H9 (cell line): ENCODE measurements at regions not wholly inside any gene's neighbourhood (a gene's known extent, or its start where the extent isn't known, plus 50 kb on each side); places are given as distances from the start of the nearest gene placed in this dataset.

ENCODE experiments used
- DNase-seq: peaks from one replicate; pipeline ENCODE4 v3.0.0-alpha.2; 2017
- H2AFZ ChIP-seq: one replicate; pipeline ENCODE4 v1.6.1; 2013; ENCODE audit warnings: mild to moderate bottlenecking, low read length, control low read depth, moderate library complexity
- H2AK5ac ChIP-seq: 2 replicates; pipeline ENCODE4 v1.6.1; 2013; ENCODE audit warnings: low read length, control low read depth, mixed read lengths; ENCODE audit not compliant: insufficient read length
- H2BK120ac ChIP-seq: one replicate; pipeline ENCODE4 v1.6.1; 2013; ENCODE audit warnings: low read depth, mild to moderate bottlenecking, low read length, control low read depth, inconsistent platforms; ENCODE audit not compliant: poor library complexity, severe bottlenecking
- H2BK12ac ChIP-seq: 2 replicates; pipeline ENCODE4 v1.6.1; 2013; ENCODE audit warnings: low read length, control low read depth, mixed read lengths, low read depth; ENCODE audit not compliant: insufficient read length
- H2BK15ac ChIP-seq: 2 replicates; pipeline ENCODE4 v1.6.1; 2013; ENCODE audit warnings: low read depth, low read length, control low read depth
- H2BK20ac ChIP-seq: one replicate; pipeline ENCODE4 v1.6.1; 2013; ENCODE audit warnings: low read depth, mild to moderate bottlenecking, low read length, control low read depth, inconsistent platforms; ENCODE audit not compliant: poor library complexity, severe bottlenecking
- H2BK5ac ChIP-seq: 2 replicates; pipeline ENCODE4 v1.6.1; 2013; ENCODE audit warnings: low read length, control low read depth, mixed read lengths; ENCODE audit not compliant: insufficient read length
- H3K14ac ChIP-seq: 2 replicates; pipeline ENCODE4 v1.6.1; 2013; ENCODE audit warnings: low read length, control low read depth; ENCODE audit not compliant: insufficient read depth
- H3K18ac ChIP-seq: 2 replicates; pipeline ENCODE4 v1.6.1; 2013; ENCODE audit warnings: low read depth, mild to moderate bottlenecking, mixed read lengths, low read length, control low read depth; ENCODE audit not compliant: insufficient read length
- H3K23ac ChIP-seq: 2 replicates; pipeline ENCODE4 v1.6.1; 2013; ENCODE audit warnings: low read length, control low read depth, mixed read lengths, low read depth; ENCODE audit not compliant: insufficient read length
- H3K23me2 ChIP-seq: 2 replicates; pipeline ENCODE4 v1.6.1; 2013; ENCODE audit warnings: low read depth, mild to moderate bottlenecking, mixed read lengths, low read length, control low read depth; ENCODE audit not compliant: insufficient read length, poor library complexity, severe bottlenecking
- H3K27ac ChIP-seq: 2 replicates; pipeline ENCODE4 v1.5.1; 2013; ENCODE audit warnings: low read length, control low read depth, mixed read lengths, low read depth; ENCODE audit not compliant: insufficient read length
- H3K27me3 ChIP-seq: 2 replicates; pipeline ENCODE4 v1.6.1; 2013; ENCODE audit warnings: low read length, control low read depth, inconsistent platforms; ENCODE audit not compliant: insufficient read depth
- H3K4ac ChIP-seq: 2 replicates; pipeline ENCODE4 v1.6.1; 2013; ENCODE audit warnings: low read depth, mild to moderate bottlenecking, control low read depth, inconsistent platforms, low read length, moderate library complexity
- H3K4me1 ChIP-seq: 2 replicates; pipeline ENCODE4 v1.6.1; 2013; ENCODE audit warnings: low read length, control low read depth, inconsistent platforms; ENCODE audit not compliant: insufficient read depth
- H3K4me2 ChIP-seq: 2 replicates; pipeline ENCODE4 v1.6.1; 2013; ENCODE audit warnings: low read length, control low read depth, mixed read lengths; ENCODE audit not compliant: insufficient read length, insufficient read depth
- H3K56ac ChIP-seq: 2 replicates; pipeline ENCODE4 v1.6.1; 2013; ENCODE audit warnings: low read depth, mild to moderate bottlenecking, mixed read lengths, low read length, control low read depth; ENCODE audit not compliant: insufficient read length
- H3K79me1 ChIP-seq: 2 replicates; pipeline ENCODE4 v1.6.1; 2013; ENCODE audit warnings: low read depth, mild to moderate bottlenecking, moderate library complexity, low read length, control low read depth, inconsistent platforms; ENCODE audit not compliant: insufficient read depth, poor library complexity, severe bottlenecking
- H3K79me2 ChIP-seq: 2 replicates; pipeline ENCODE4 v1.6.1; 2013; ENCODE audit warnings: low read length, control low read depth, inconsistent platforms; ENCODE audit not compliant: insufficient read depth
- H3K9ac ChIP-seq: 2 replicates; pipeline ENCODE4 v1.6.1; 2013; ENCODE audit warnings: low read length, control low read depth, mixed read lengths; ENCODE audit not compliant: insufficient read length; ENCODE audit errors: extremely low read depth
- H3K9me3 ChIP-seq: one replicate; pipeline ENCODE4 v1.6.1; 2013; ENCODE audit warnings: low read depth, low read length, inconsistent platforms; ENCODE audit not compliant: control insufficient read depth
- H3T11ph ChIP-seq: one replicate; pipeline ENCODE4 v1.6.1; 2013; ENCODE audit warnings: mild to moderate bottlenecking, low read length, control low read depth, inconsistent platforms
- H4K20me1 ChIP-seq: one replicate; pipeline ENCODE4 v1.6.1; 2013; ENCODE audit not compliant: control insufficient read depth, insufficient read length, insufficient read depth
- H4K5ac ChIP-seq: 2 replicates; pipeline ENCODE4 v1.6.1; 2013; ENCODE audit warnings: low read depth, mild to moderate bottlenecking, mixed read lengths, low read length, control low read depth; ENCODE audit not compliant: insufficient read length
- H4K8ac ChIP-seq: replicated peaks from 2 replicates; pipeline ENCODE4 v1.6.1; 2013; ENCODE audit warnings: low read length, control low read depth, mixed read lengths, low read depth; ENCODE audit not compliant: insufficient read length
- H4K91ac ChIP-seq: 2 replicates; pipeline ENCODE4 v1.6.1; 2013; ENCODE audit warnings: low read depth, mild to moderate bottlenecking, moderate library complexity, mixed read lengths, low read length, control low read depth; ENCODE audit not compliant: insufficient read length
- H3K27ac Mint-ChIP-seq, 3 experiments: 2 replicates in 2 of 3; 3 replicates in 1 of 3; pipeline ENCODE4 v1.8.0; 2020 to 2021; ENCODE audit warnings: mixed read lengths in 3 of 3, mild to moderate bottlenecking in 1 of 3, moderate library complexity in 1 of 3
- H3K27me3 Mint-ChIP-seq: 2 replicates; pipeline ENCODE4 v1.8.0; 2021; ENCODE audit warnings: low read depth, mild to moderate bottlenecking, moderate library complexity, mixed read lengths
- H3K36me3 Mint-ChIP-seq, 3 experiments: 2 replicates in 2 of 3; 3 replicates in 1 of 3; pipeline ENCODE4 v1.8.0; 2020 to 2021; ENCODE audit warnings: low read depth in 3 of 3, mixed read lengths in 3 of 3; ENCODE audit not compliant: insufficient read depth in 1 of 3
- H3K4me1 Mint-ChIP-seq, 2 experiments: 2 replicates each; pipeline ENCODE4 v1.8.0; 2020; ENCODE audit warnings: mixed read lengths in 2 of 2
- H3K4me3 Mint-ChIP-seq, 2 experiments: 2 replicates in 1 of 2; 3 replicates in 1 of 2; pipeline ENCODE4 v1.8.0; 2020 to 2021; ENCODE audit warnings: mild to moderate bottlenecking in 2 of 2, mixed read lengths in 2 of 2, moderate library complexity in 1 of 2
- H3K9me3 Mint-ChIP-seq, 2 experiments: 2 replicates in 1 of 2; 3 replicates in 1 of 2; pipeline ENCODE4 v1.8.0; 2020; ENCODE audit warnings: mild to moderate bottlenecking in 2 of 2, mixed read lengths in 2 of 2, moderate library complexity in 1 of 2
- WGBS: extraction: QIAGEN DNeasy Blood & Tissue Kit; methylation state at CpG from one replicate; pipeline ENCODE4 v1.1.7; 2013; ENCODE audit warnings: missing lambda C conversion rate, low lambda C conversion rate, mixed read lengths; ENCODE audit not compliant: insufficient read length; ENCODE audit errors: extremely low coverage; 5-methylcytosine and 5-hydroxymethylcytosine counted together
- TF ChIP-seq, protein P1 (sequence below): fragments of 200-600 bp; sonication (generic); conservative IDR thresholded peaks from 3 replicates; pipeline ENCODE4 v1.8.0; 2021; ENCODE audit warnings: antibody characterized with exemption, mild to moderate bottlenecking

DNA sequence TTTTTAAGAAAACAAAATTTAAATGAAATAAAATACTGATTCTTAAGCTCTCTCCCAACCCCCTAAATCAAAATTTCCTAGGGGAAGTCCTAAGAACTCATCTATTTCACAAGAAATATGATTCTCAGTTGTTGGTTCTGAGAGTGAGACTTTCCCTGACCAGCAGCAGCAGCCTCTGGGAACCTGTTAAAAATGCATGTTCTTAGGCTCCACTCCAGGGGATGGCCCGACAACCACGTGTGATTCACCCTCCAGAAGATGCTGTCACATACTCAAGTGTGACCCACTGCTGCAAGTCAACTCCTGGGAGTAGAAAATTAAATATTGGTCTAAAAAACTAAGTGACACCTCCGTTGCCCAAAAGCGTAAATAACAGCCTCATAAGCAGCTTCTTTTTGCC lies 343.2 kb upstream of the NR2F2 start:
- no peak for DNase-seq
- Mint-ChIP-seq H3K27me3 (peaks cover 4% of the 10 kb centered on the region), H3K27ac (0 out of 7 replicates have a peak overlapping the region, but pooled peaks of 1 of the 3 experiments have one; percentile 42), H3K9me3 (no peaks in the 10 kb centered on the region), H3K36me3 (no peaks in the 10 kb centered on the region), H3K4me1 (peaks cover 13 to 16% of the 10 kb centered on the region in 2 experiments), H3K4me3 (no peak overlapping the region)
- no peak overlapping the region for H2BK12ac ChIP-seq
- no peak overlapping the region for H3K9ac ChIP-seq
- no peak overlapping the region for H3K4ac ChIP-seq
- H4K91ac ChIP-seq, result no peak overlapping the region
- no peaks in the 10 kb centered on the region for H3K23me2 ChIP-seq
- WGBS, result no CpG with 5 or more reads among the region's 4 CpGs
- H3K9me3 ChIP-seq, result no peaks in the 10 kb centered on the region
- H3K79me1 ChIP-seq, result no peaks in the 10 kb centered on the region
- no peak overlapping the region for H3T11ph ChIP-seq
- no peaks in the 10 kb centered on the region for H4K20me1 ChIP-seq
- H3K18ac ChIP-seq, result no peak overlapping the region
- no peak overlapping the region for H2BK20ac ChIP-seq
- no peak overlapping the region for H3K27ac ChIP-seq
- no peak overlapping the region for H2BK15ac ChIP-seq
- H2AK5ac ChIP-seq, result no peak overlapping the region
- H2BK5ac ChIP-seq, result no peak overlapping the region
- no peaks in the 10 kb centered on the region; the same call in 1 of the 2 replicates for H3K4me1 ChIP-seq
- H3K4me2 ChIP-seq, result no peak overlapping the region
- no peak overlapping the region for H4K8ac ChIP-seq
- H2AFZ ChIP-seq, result no peak overlapping the region
- no peak overlapping the region for H3K56ac ChIP-seq
- no peak overlapping the region for H3K23ac ChIP-seq
- no peak overlapping the region for H2BK120ac ChIP-seq
- no peak overlapping the region for H3K14ac ChIP-seq
- H3K79me2 ChIP-seq, result no peaks in the 10 kb centered on the region
- H4K5ac ChIP-seq, result no peak overlapping the region
- TF ChIP-seq, protein P1, sequence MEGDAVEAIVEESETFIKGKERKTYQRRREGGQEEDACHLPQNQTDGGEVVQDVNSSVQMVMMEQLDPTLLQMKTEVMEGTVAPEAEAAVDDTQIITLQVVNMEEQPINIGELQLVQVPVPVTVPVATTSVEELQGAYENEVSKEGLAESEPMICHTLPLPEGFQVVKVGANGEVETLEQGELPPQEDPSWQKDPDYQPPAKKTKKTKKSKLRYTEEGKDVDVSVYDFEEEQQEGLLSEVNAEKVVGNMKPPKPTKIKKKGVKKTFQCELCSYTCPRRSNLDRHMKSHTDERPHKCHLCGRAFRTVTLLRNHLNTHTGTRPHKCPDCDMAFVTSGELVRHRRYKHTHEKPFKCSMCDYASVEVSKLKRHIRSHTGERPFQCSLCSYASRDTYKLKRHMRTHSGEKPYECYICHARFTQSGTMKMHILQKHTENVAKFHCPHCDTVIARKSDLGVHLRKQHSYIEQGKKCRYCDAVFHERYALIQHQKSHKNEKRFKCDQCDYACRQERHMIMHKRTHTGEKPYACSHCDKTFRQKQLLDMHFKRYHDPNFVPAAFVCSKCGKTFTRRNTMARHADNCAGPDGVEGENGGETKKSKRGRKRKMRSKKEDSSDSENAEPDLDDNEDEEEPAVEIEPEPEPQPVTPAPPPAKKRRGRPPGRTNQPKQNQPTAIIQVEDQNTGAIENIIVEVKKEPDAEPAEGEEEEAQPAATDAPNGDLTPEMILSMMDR, result no peak
- no peaks in the 10 kb centered on the region for H3K27me3 ChIP-seq
